Astrocyte (in vitro differentiated cells and primary cell): ENCODE measurements at regions not wholly inside any gene's neighbourhood (a gene's known extent, or its start where the extent isn't known, plus 50 kb on each side); places are given as distances from the start of the nearest gene placed in this dataset.

Experiments used
- DNase-seq: peaks from one replicate; pipeline ENCODE4 v3.0.0-alpha.2; 2010; ENCODE audit warnings: low read depth
- FAIRE-seq: peaks from 2 replicates; lab custom pipeline; 2011; peaks lifted over from hg19 to GRCh38; lab: Jason Lieb, UNC
- H2AFZ ChIP-seq: 2 replicates; pipeline ENCODE4 v1.6.0; 2012; ENCODE audit warnings: low read depth, low read length, inconsistent platforms
- H3K27ac ChIP-seq: 2 replicates; pipeline ENCODE4 v1.5.1; 2011; ENCODE audit warnings: low read depth, low read length, inconsistent platforms
- H3K27me3 ChIP-seq: 2 replicates; pipeline ENCODE4 v1.6.0; 2011; ENCODE audit warnings: low read length, inconsistent platforms; ENCODE audit not compliant: insufficient read depth
- H3K36me3 ChIP-seq: 2 replicates; pipeline ENCODE4 v1.5.1; 2011; ENCODE audit warnings: low read length, inconsistent platforms; ENCODE audit not compliant: insufficient read depth
- H3K4me1 ChIP-seq: 2 replicates; pipeline ENCODE4 v1.5.1; 2011; ENCODE audit warnings: low read length, inconsistent platforms; ENCODE audit not compliant: insufficient read depth
- H3K4me2 ChIP-seq: 2 replicates; pipeline ENCODE4 v1.6.0; 2012; ENCODE audit warnings: low read length, inconsistent platforms
- H3K4me3 ChIP-seq: 2 replicates; pipeline ENCODE4 v1.5.1; 2011; ENCODE audit warnings: low read depth, mild to moderate bottlenecking, low read length, inconsistent platforms; ENCODE audit not compliant: insufficient read depth
- H3K79me2 ChIP-seq: 2 replicates; pipeline ENCODE4 v1.6.0; 2012; ENCODE audit warnings: mild to moderate bottlenecking, low read length, inconsistent platforms; ENCODE audit not compliant: insufficient read depth
- H3K9ac ChIP-seq: 2 replicates; pipeline ENCODE4 v1.6.0; 2012; ENCODE audit warnings: mild to moderate bottlenecking, low read length, inconsistent platforms
- H3K9me3 ChIP-seq: 2 replicates; pipeline ENCODE4 v1.5.1; 2012; ENCODE audit warnings: low read depth, mild to moderate bottlenecking, low read length, inconsistent platforms; ENCODE audit not compliant: insufficient read depth
- H4K20me1 ChIP-seq: 2 replicates; pipeline ENCODE4 v1.6.0; 2012; ENCODE audit warnings: low read length, inconsistent platforms; ENCODE audit not compliant: insufficient read depth
- H3K27ac Mint-ChIP-seq: one replicate; pipeline ENCODE4 v1.8.0; 2021; ENCODE audit warnings: mild to moderate bottlenecking, mixed read lengths; ENCODE audit not compliant: unreplicated experiment
- H3K27me3 Mint-ChIP-seq: one replicate; pipeline ENCODE4 v1.8.0; 2021; ENCODE audit warnings: low read depth, mixed read lengths; ENCODE audit not compliant: unreplicated experiment
- H3K36me3 Mint-ChIP-seq: one replicate; pipeline ENCODE4 v1.8.0; 2021; ENCODE audit warnings: low read depth, mixed read lengths; ENCODE audit not compliant: unreplicated experiment
- H3K4me1 Mint-ChIP-seq: one replicate; pipeline ENCODE4 v1.8.0; 2021; ENCODE audit warnings: low read depth, mixed read lengths; ENCODE audit not compliant: unreplicated experiment
- H3K4me3 Mint-ChIP-seq: one replicate; pipeline ENCODE4 v1.8.0; 2021; ENCODE audit warnings: mild to moderate bottlenecking, moderate library complexity, mixed read lengths; ENCODE audit not compliant: unreplicated experiment
- H3K9me3 Mint-ChIP-seq: one replicate; pipeline ENCODE4 v1.8.0; 2021; ENCODE audit warnings: mild to moderate bottlenecking, mixed read lengths; ENCODE audit not compliant: unreplicated experiment
- CTCF ChIP-seq: IDR thresholded peaks from 2 replicates; pipeline ENCODE4 v1.5.1; 2011; ENCODE audit warnings: low read depth, mild to moderate bottlenecking, inconsistent platforms, low read length, moderate library complexity; ENCODE audit not compliant: insufficient read depth
- EZH2 ChIP-seq: IDR thresholded peaks from 2 replicates; pipeline ENCODE4 v1.6.1; 2012; ENCODE audit warnings: mild to moderate bottlenecking, low read length, inconsistent platforms; ENCODE audit not compliant: insufficient read depth

GRCh38 chr2:104668631-104669030, 185.3 kb upstream of the POU3F3 start:
- Histone ChIP-seq H3K4me1 (no peaks in the 10 kb centered on the region), H3K79me2 (no peaks in the 10 kb centered on the region), H3K9ac (no peak overlapping the region), H3K4me2 (no peak overlapping the region), H3K27me3 (no peaks in the 10 kb centered on the region), H2AFZ (no peak overlapping the region), H4K20me1 (no peaks in the 10 kb centered on the region), H3K36me3 (no peaks in the 10 kb centered on the region), H3K4me3 (no peak overlapping the region), H3K9me3 (no peaks in the 10 kb centered on the region), H3K27ac (no peak overlapping the region)
- TF ChIP-seq EZH2 (no peak), CTCF (no peak)
- Mint-ChIP-seq H3K27me3 (peaks cover 7% of the 10 kb centered on the region), H3K4me1 (peaks cover 2% of the 10 kb centered on the region), H3K4me3 (no peak overlapping the region), H3K27ac (no peak overlapping the region), H3K9me3 (no peaks in the 10 kb centered on the region), H3K36me3 (no peaks in the 10 kb centered on the region)
- FAIRE-seq (no peak), DNase-seq (no peak)

- Mint-ChIP-seq H3K27ac (no peak overlapping the region), H3K9me3 (peaks cover 4% of the 10 kb centered on the region), H3K4me3 (no peak overlapping the region), H3K4me1 (peaks cover 2% of the 10 kb centered on the region), H3K36me3 (no peaks in the 10 kb centered on the region), H3K27me3 (peaks cover 9% of the 10 kb centered on the region)
- Histone ChIP-seq H3K4me2 (no peak overlapping the region), H3K4me1 (no peaks in the 10 kb centered on the region), H2AFZ (no peak overlapping the region), H3K27ac (no peak overlapping the region), H3K9ac (no peak overlapping the region), H3K36me3 (no peaks in the 10 kb centered on the region), H3K4me3 (no peak overlapping the region), H3K79me2 (no peaks in the 10 kb centered on the region), H3K27me3 (no peaks in the 10 kb centered on the region), H3K9me3 (no peaks in the 10 kb centered on the region), H4K20me1 (no peaks in the 10 kb centered on the region)
- DNase-seq (no peak), FAIRE-seq (no peak)
- TF ChIP-seq CTCF (no peak), EZH2 (no peak)
Measured at GRCh38 chr2:104673225-104673624, 180.7 kb upstream of the POU3F3 start.

- no peaks in the 10 kb centered on the region for H3K4me1 Mint-ChIP-seq
- Histone ChIP-seq H4K20me1 (no peaks in the 10 kb centered on the region), H3K9ac (no peak overlapping the region), H3K9me3 (no peaks in the 10 kb centered on the region), H3K27me3 (no peaks in the 10 kb centered on the region), H3K4me2 (no peak overlapping the region), H3K4me3 (no peak overlapping the region), H3K27ac (no peak overlapping the region), H3K79me2 (no peaks in the 10 kb centered on the region), H3K36me3 (no peaks in the 10 kb centered on the region), H3K4me1 (no peaks in the 10 kb centered on the region), H2AFZ (no peak overlapping the region)
- peaks cover 6% of the 10 kb centered on the region for H3K9me3 Mint-ChIP-seq
- H3K4me3 Mint-ChIP-seq = no peak overlapping the region
- TF ChIP-seq CTCF (no peak), EZH2 (no peak)
- H3K27ac Mint-ChIP-seq = no peak overlapping the region
- peaks cover 9% of the 10 kb centered on the region for H3K27me3 Mint-ChIP-seq
- H3K36me3 Mint-ChIP-seq = no peaks in the 10 kb centered on the region
- no peak for DNase-seq
- no peak for FAIRE-seq
Measured at GRCh38 chr2:104678181-104678580, 175.7 kb upstream of the POU3F3 start.
